ENCODE measurements at regions not wholly inside any gene's neighbourhood (a gene's known extent, or its start where the extent isn't known, plus 50 kb on each side); places are given as distances from the start of the nearest gene placed in this dataset.

DNA sequence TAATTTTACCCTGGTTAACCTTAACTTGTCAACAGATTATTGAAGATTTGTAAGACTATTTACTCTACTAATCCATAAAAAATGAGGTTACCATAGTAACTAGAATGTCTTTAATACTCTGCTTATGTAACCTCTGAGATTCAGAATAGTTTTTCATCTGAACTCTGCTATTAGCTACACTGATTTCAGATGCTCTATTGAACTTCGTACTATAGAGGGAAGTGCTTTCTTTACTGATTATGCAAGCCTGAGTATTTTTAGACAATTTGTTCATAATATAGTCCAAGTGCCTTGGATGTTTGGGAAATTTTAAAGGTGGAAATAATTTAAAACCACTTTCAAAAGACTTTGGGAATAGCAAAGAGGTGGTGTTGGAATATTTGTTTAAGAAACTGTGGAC is 107.9 kb upstream of the GBE1 start:
- H4K20me1 ChIP-seq (ENCODE audit: insufficient read depth, low read length), result no peaks in the 10 kb centered on the region
- no peaks in the 10 kb centered on the region for H3K36me3 ChIP-seq (replicated peaks in 1 of 2; ENCODE audit: control insufficient read depth in 1 of 2, insufficient read depth in 2 of 2, low read length in 2 of 2)
- no peak overlapping the region for H2AFZ ChIP-seq (ENCODE audit: insufficient read depth, low read depth, low read length, poor library complexity, severe bottlenecking)
- Mint-ChIP-seq H3K4me1 (peaks cover 15% of the 10 kb centered on the region), H3K27me3 (ENCODE audit: low read depth in 3 of 3) (no peaks in the 10 kb centered on the region), H3K36me3 (no peaks in the 10 kb centered on the region), H3K4me3 (no peak overlapping the region), H3K27ac (no peak overlapping the region), H3K9me3 (no peaks in the 10 kb centered on the region)
- intact Hi-C loops (cut with micrococcal nuclease), result no loop called here
- H3K27ac ChIP-seq (ENCODE audit: low read depth in 1 of 2, low read length in 2 of 2), result no peak overlapping the region
- H3K9me3 ChIP-seq (replicated peaks in 1 of 2; ENCODE audit: control insufficient read depth in 1 of 2, insufficient read depth in 1 of 2, low read length in 2 of 2), result no peaks in the 10 kb centered on the region
- H3K4me1 ChIP-seq (ENCODE audit: control insufficient read depth in 1 of 2, insufficient read depth in 2 of 2, low read length in 2 of 2), result peaks cover 0 to 5% of the 10 kb centered on the region in 2 donors
- no peak overlapping the region for H3K4me3 ChIP-seq (replicated peaks in 1 of 3; ENCODE audit: low read depth in 2 of 3, low read length in 3 of 3)
- DNase-seq, result no peak
- H3K27me3 ChIP-seq (ENCODE audit: control insufficient read depth in 2 of 2, insufficient read depth in 2 of 2, low read length in 2 of 2), result no peaks in the 10 kb centered on the region
- H3K79me2 ChIP-seq (ENCODE audit: insufficient read depth, low read length), result no peaks in the 10 kb centered on the region
- no peak overlapping the region for H3K9ac ChIP-seq (ENCODE audit: insufficient read depth, low read length, poor library complexity, severe bottlenecking)
- TF ChIP-seq, protein P1, sequence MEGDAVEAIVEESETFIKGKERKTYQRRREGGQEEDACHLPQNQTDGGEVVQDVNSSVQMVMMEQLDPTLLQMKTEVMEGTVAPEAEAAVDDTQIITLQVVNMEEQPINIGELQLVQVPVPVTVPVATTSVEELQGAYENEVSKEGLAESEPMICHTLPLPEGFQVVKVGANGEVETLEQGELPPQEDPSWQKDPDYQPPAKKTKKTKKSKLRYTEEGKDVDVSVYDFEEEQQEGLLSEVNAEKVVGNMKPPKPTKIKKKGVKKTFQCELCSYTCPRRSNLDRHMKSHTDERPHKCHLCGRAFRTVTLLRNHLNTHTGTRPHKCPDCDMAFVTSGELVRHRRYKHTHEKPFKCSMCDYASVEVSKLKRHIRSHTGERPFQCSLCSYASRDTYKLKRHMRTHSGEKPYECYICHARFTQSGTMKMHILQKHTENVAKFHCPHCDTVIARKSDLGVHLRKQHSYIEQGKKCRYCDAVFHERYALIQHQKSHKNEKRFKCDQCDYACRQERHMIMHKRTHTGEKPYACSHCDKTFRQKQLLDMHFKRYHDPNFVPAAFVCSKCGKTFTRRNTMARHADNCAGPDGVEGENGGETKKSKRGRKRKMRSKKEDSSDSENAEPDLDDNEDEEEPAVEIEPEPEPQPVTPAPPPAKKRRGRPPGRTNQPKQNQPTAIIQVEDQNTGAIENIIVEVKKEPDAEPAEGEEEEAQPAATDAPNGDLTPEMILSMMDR (IDR thresholded peaks at IDR 0.05), result no peak
- whole genome bisulfite sequencing (ENCODE audit: insufficient coverage), result no CpG with 5 or more reads among the region's 1 CpG
- no peak overlapping the region for H3K4me2 ChIP-seq (replicated peaks; ENCODE audit: extremely low read depth, low read length, poor library complexity, severe bottlenecking)

DNA sequence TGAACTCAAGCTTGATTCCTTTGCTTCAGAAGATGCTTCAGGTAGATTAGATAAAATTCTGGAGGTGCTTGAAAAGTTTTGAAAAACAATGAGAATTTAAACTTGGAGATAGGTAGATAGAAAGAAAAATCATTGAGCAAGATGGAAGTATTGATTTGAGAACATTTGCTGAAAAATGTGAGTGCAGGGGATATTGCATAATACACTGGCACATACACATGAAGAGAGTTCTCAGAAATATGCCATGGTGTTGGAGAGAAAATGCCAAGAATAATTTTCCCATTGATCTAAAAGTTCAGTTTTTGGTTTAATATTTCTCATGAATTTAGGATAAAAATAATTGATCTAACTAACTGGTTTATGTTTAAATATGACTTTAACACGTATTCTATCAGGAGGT is 107.2 kb upstream of the GBE1 start:
- H3K27ac Mint-ChIP-seq, result no peak overlapping the region
- Histone ChIP-seq H3K27me3 (ENCODE audit: control insufficient read depth in 2 of 2, insufficient read depth in 2 of 2, low read length in 2 of 2) (no peaks in the 10 kb centered on the region), H3K9ac (ENCODE audit: insufficient read depth, low read length, poor library complexity, severe bottlenecking) (no peak overlapping the region), H3K27ac (ENCODE audit: low read depth in 1 of 2, low read length in 2 of 2) (no peak overlapping the region), H2AFZ (ENCODE audit: insufficient read depth, low read depth, low read length, poor library complexity, severe bottlenecking) (no peak overlapping the region), H3K79me2 (ENCODE audit: insufficient read depth, low read length) (no peaks in the 10 kb centered on the region), H3K4me1 (ENCODE audit: control insufficient read depth in 1 of 2, insufficient read depth in 2 of 2, low read length in 2 of 2) (peaks cover 5 to 12% of the 10 kb centered on the region in 2 donors), H3K4me2 (replicated peaks; ENCODE audit: extremely low read depth, low read length, poor library complexity, severe bottlenecking) (no peak overlapping the region), H3K4me3 (replicated peaks in 1 of 3; ENCODE audit: low read depth in 2 of 3, low read length in 3 of 3) (no peak overlapping the region), H3K9me3 (replicated peaks in 1 of 2; ENCODE audit: control insufficient read depth in 1 of 2, insufficient read depth in 1 of 2, low read length in 2 of 2) (no peaks in the 10 kb centered on the region), H4K20me1 (ENCODE audit: insufficient read depth, low read length) (no peaks in the 10 kb centered on the region), H3K36me3 (replicated peaks in 1 of 2; ENCODE audit: control insufficient read depth in 1 of 2, insufficient read depth in 2 of 2, low read length in 2 of 2) (no peaks in the 10 kb centered on the region)
- no peaks in the 10 kb centered on the region for H3K9me3 Mint-ChIP-seq
- WGBS (ENCODE audit: insufficient coverage), result no CpG with 5 or more reads among the region's 1 CpG
- H3K36me3 Mint-ChIP-seq, result no peaks in the 10 kb centered on the region
- intact Hi-C loops (cut with micrococcal nuclease), result no loop called here
- no peak for DNase-seq
- no peaks in the 10 kb centered on the region for H3K27me3 Mint-ChIP-seq (ENCODE audit: low read depth in 3 of 3)
- H3K4me1 Mint-ChIP-seq, result peaks cover 23% of the 10 kb centered on the region
- no peak overlapping the region for H3K4me3 Mint-ChIP-seq
- TF ChIP-seq, protein P1 (IDR thresholded peaks at IDR 0.05), result no peak

All from CD14-positive monocyte (primary cell).